NCI-H146 treated with DMSO at 0.1 percent for 48 hours (cell line): ENCODE measurements at regions not wholly inside any gene's neighbourhood (a gene's known extent, or its start where the extent isn't known, plus 50 kb on each side); places are given as distances from the start of the nearest gene placed in this dataset.
"Not testable (repeated sequence)": the region's sequence is repeated elsewhere in the genome, so short reads cannot be mapped to it uniquely, and the experiment has no call there.

Experiments
- DNase-seq: peaks from one replicate; lab custom pipeline; 2025; ENCODE audit not compliant: unreplicated experiment; lab: John Stamatoyannopoulos, UW

- no peak for DNase-seq
Observed at GRCh38 chr12:46549527-46550265, 177.1 kb upstream of the SLC38A2 start.

GRCh38 chr12:46548605-46549071, 176.1 kb upstream of the SLC38A2 start:
- DNase-seq, result no peak

- DNase-seq, result no peak
Observed at GRCh38 chr12:46547421-46548354, 175.1 kb upstream of the SLC38A2 start.

DNA sequence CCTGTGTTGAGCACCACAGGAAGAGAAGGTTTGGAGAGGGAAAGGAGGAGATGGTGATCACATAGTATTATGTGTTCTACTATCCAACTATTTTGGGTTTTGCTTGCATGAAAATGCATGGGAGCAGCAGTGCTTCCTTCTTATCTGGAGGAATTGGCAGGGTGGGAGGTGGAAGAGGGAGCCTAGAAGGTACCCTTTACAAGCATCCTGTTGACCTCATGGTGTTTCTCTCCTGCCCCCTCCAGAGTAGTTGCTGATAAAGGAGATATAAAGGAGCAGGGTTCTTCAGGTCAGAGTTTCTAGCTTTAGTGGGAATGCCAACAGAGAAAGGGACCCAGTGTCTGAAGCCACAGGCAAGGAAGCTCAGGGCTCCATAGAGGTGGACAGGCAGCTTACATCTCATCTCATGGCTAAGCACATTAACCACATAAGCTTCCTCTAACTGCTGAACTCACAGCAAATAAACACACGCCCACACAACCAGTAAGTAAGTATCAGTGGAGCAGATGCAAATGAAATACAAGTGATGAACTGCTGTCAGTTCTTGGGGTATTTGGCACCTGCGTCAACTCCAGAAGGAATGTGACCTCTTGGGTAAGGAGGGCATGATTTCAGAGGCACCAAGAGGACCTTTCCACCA, 174.2 kb upstream of the SLC38A2 start:
- DNase-seq, result no peak

GRCh38 chr12:46543378-46543795, 170.8 kb upstream of the SLC38A2 start:
- not testable (repeated sequence) for DNase-seq

- no peak for DNase-seq
Observed at GRCh38 chr12:46538976-46539375, 166.4 kb upstream of the SLC38A2 start.

- DNase-seq, result no peak
Observed at GRCh38 chr12:46537387-46537955, 164.9 kb upstream of the SLC38A2 start.

- DNase-seq, result not testable (repeated sequence)
Observed at GRCh38 chr12:46536316-46536715, 163.7 kb upstream of the SLC38A2 start.

DNA sequence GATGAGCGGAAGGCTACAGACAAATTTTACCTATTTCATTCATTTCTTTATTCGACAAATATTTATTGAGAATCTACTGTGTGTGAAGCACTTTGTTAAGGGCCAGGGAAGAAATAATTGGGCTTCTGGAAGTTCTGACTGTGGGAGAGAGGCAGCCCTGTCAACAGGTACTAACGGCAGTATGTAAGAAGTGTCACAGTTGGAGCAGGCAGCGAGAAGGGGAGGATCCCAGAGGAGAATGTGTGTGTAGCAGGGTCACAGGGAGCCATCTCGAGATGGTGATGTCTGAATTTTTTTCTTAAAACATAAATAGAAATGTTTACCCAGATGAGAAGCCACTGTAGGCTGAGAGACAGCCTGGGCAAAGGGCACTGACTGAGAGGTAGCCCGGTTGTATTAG, 163.3 kb upstream of the SLC38A2 start:
- no peak for DNase-seq

GRCh38 chr12:46535376-46535775, 162.8 kb upstream of the SLC38A2 start:
- DNase-seq, result no peak

DNA sequence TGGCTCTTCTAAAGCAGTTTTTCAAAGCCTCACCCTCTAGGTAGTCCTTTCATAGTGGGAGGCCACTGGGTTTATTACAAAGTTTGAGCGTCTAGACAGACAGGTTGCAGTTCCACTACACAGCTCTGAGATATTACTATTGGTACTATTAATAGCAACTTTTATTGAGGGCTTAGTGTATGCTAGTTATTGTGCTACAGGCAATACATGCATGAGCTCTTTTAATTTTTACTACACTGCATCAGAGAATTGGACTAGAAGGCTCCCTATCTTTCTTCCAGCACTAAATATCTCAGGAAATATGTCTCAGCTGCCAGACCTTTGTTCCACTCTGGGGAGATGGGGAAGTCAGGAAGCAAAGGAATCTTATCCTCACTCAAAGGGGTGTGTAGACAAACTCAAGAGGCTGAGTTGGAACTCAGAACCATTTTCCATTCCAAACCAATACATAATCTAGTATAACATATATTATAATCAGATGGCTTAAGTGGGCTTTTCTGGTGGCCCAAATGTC, 161.8 kb upstream of the SLC38A2 start:
- DNase-seq, result no peak

DNA sequence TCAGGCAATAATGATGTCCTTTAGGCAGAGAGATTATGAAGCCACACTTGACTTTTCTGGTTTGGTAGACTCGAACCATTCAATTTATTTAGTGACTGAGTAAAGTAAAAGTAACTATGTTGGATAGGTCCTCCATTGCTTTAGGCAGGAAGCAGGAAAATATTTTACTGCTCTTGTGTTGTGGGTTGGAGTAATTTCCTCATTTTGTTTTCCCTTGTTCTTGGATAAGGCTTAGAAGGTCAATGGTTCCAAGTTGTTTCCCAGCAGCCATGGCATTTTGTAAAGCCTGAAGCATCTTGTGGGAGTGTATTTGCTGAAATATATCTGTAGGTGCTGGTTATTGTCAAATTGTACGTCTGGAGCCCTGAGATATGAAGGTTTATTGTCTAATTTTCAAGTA, 161.2 kb upstream of the SLC38A2 start:
- no peak for DNase-seq

DNA sequence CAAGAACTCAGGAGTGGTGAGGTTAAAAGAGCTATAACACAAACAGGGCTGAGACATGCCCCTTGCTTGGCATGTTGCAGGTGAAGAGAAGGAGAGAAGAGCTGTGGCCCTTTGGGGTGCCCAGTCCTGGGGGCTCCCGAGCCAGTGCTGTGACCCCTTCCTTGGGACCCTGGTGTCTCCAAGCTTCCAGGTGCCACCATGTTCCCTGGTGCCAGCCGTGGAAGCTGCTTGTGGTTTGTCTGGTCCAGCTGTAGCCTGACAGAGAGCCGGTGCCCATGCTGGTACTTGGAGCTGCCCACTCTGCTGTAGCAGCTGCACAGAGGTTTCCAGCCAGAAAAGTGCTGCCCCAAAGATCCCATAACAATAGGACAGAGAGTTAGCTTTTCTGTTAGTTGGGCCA, 159.2 kb upstream of the SLC38A2 start:
- no peak for DNase-seq

- no peak for DNase-seq
Observed at GRCh38 chr12:46531059-46531785, 158.6 kb upstream of the SLC38A2 start.

- DNase-seq, result no peak
Observed at GRCh38 chr12:46530373-46531056, 157.9 kb upstream of the SLC38A2 start.

- no peak for DNase-seq
Observed at GRCh38 chr12:46526233-46526632, 153.7 kb upstream of the SLC38A2 start.

DNA sequence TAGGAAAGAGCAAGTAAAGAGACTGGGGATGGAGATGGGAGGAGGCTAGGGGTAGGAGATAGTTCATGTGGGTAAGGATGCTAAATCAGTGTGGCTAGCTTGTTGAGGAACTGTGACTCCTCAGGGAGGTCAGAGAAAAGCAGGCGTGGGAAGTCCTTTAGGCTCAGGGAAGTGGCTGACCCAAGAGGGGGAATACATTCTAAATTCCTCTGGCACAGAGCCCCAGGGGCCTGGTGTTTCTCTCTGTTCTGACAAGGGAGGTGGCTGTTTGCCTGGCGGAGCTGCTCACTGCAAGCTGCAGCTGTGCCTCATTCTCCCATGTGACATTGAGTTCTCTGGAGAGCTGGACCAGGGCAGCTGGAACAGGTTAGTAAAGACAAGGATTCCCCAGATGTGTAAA, 152.2 kb upstream of the SLC38A2 start:
- no peak for DNase-seq

DNA sequence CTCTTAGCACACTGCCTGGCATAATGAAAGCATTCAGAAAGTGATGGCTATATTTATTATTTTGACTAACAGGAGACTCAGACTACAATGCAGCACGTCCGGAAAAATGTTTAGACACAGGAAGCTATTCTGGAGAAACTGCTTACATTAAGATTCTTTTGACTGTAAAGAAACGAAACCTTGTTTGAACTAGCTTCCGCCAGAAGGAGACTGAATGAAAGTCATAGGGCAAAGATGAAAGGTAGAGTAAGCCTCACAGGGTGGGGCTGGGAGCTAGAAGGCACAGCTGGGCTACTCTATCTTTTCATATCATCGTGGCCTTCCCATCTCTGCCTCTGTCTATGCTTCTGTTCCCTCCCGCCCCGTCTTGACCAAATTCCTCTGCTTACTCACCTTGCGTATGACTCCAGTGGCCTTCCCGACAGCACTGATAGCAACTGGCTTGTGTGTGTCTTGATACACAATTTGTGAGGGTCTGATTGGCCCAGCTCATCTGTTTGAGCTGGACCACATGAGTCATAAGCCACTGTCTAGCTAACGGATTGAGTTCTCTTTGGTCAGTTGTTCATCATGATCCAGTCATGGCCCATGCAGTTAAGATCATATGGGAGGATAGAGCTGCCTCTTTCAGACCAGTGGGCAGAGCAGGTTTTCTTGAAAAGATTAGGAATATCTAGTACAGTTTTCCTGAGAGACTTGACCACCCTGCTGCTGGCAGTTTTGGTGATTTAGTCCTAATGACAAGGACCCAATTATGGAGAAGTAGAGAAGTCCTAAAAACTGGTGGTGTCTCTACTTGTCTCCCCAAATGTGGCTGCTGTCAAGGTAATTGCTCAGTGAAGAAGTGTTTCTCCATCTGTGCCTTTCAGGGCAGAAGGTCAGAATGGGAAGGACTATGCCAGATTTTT, 151.5 kb upstream of the SLC38A2 start:
- no peak for DNase-seq

GRCh38 chr12:46523446-46523845, 150.9 kb upstream of the SLC38A2 start:
- DNase-seq, result no peak
